HEK293T (cell line): ENCODE measurements at regions not wholly inside any gene's neighbourhood (a gene's known extent, or its start where the extent isn't known, plus 50 kb on each side); places are given as distances from the start of the nearest gene placed in this dataset.

Experiments used
- CTCF ChIA-PET: fragments of 350-600 bp; formaldehyde crosslinking; extraction: SDS; loops from one replicate; lab custom pipeline; 2021; ENCODE audit warnings: antibody characterized with exemption, inconsistent platforms; lab: Yijun Ruan, JAX
- POLR2A ChIA-PET: fragments of 350-600 bp; formaldehyde crosslinking; extraction: SDS; loops from one replicate; lab custom pipeline; 2020; ENCODE audit warnings: antibody characterized with exemption, inconsistent platforms; lab: Yijun Ruan, JAX
- DNase-seq: peaks from one replicate; pipeline ENCODE4 v3.0.0; 2012; ENCODE audit warnings: mixed read lengths; ENCODE audit errors: extremely low spot score
- ARNT ChIP-seq: fragments of 450-650 bp; IDR thresholded peaks from 2 replicates; pipeline ENCODE4 v1.6.1; 2017; ENCODE audit warnings: mild to moderate bottlenecking
- BHLHE40 ChIP-seq: fragments of 450-650 bp; IDR thresholded peaks from 2 replicates; pipeline ENCODE4 v1.6.1; 2016; ENCODE audit warnings: mild to moderate bottlenecking, moderate library complexity, borderline replicate concordance
- CTBP1 ChIP-seq: fragments of 450-650 bp; IDR thresholded peaks from 2 replicates; pipeline ENCODE4 v1.6.1; 2016; ENCODE audit warnings: borderline replicate concordance
- ELF4 ChIP-seq: fragments of 450-650 bp; IDR thresholded peaks from 2 replicates; pipeline ENCODE4 v1.6.1; 2017; ENCODE audit warnings: antibody characterized with exemption
- FOXA1 ChIP-seq: fragments of 450-650 bp; IDR thresholded peaks from 2 replicates; pipeline ENCODE4 v1.6.1; 2016; ENCODE audit warnings: mild to moderate bottlenecking
- FOXK2 ChIP-seq: fragments of 450-650 bp; IDR thresholded peaks from 2 replicates; pipeline ENCODE4 v1.6.1; 2016; ENCODE audit warnings: mild to moderate bottlenecking
- FOXM1 ChIP-seq: fragments of 450-650 bp; IDR thresholded peaks from 2 replicates; pipeline ENCODE4 v1.6.1; 2017; ENCODE audit warnings: mild to moderate bottlenecking, borderline replicate concordance
- HDGF ChIP-seq: fragments of 450-650 bp; IDR thresholded peaks from 2 replicates; pipeline ENCODE4 v1.6.1; 2017; ENCODE audit warnings: antibody characterized with exemption, borderline replicate concordance
- L3MBTL2 ChIP-seq: fragments of 450-650 bp; conservative IDR thresholded peaks from 2 replicates; pipeline ENCODE4 v1.6.1; 2016; ENCODE audit warnings: mild to moderate bottlenecking
- LEF1 ChIP-seq: fragments of 450-650 bp; IDR thresholded peaks from 2 replicates; pipeline ENCODE4 v1.6.1; 2017; ENCODE audit warnings: mild to moderate bottlenecking, borderline replicate concordance
- NFRKB ChIP-seq: fragments of 450-650 bp; IDR thresholded peaks from 2 replicates; pipeline ENCODE4 v1.6.1; 2016; ENCODE audit warnings: mild to moderate bottlenecking, moderate library complexity
- PKNOX1 ChIP-seq: fragments of 450-650 bp; IDR thresholded peaks from 2 replicates; pipeline ENCODE4 v1.6.1; 2016
- SP1 ChIP-seq: fragments of 450-650 bp; IDR thresholded peaks from 2 replicates; pipeline ENCODE4 v1.6.1; 2017
- SUZ12 ChIP-seq: fragments of 450-650 bp; IDR thresholded peaks from 2 replicates; pipeline ENCODE4 v1.6.1; 2016; ENCODE audit warnings: mild to moderate bottlenecking
- TARDBP ChIP-seq: fragments of 450-650 bp; IDR thresholded peaks from 2 replicates; pipeline ENCODE4 v1.6.1; 2016
- ZNF384 ChIP-seq: fragments of 450-650 bp; IDR thresholded peaks from 2 replicates; pipeline ENCODE4 v1.6.1; 2016

GRCh38 chr5:8522646-8523045 lies 653.7 kb downstream of the MTRR start:
- CTCF ChIA-PET = no interaction called here
- TF ChIP-seq ELF4 = no peak
- TF ChIP-seq HDGF = no peak
- no peak for DNase-seq
- POLR2A ChIA-PET = no interaction called here

- DNase-seq = no peak
- TF ChIP-seq PKNOX1 (no peak), ARNT (no peak), BHLHE40 (no peak), LEF1 (no peak), TARDBP (no peak), SUZ12 (no peak), FOXM1 (no peak), FOXA1 (no peak), NFRKB (no peak), FOXK2 (no peak)
- CTCF ChIA-PET = no interaction called here
- POLR2A ChIA-PET = no interaction called here
Measured at GRCh38 chr5:8523501-8523900, 654.6 kb downstream of the MTRR start.

- ChIA-PET CTCF (no interaction called here), POLR2A (no interaction called here)
- TF ChIP-seq HDGF (no peak), NFRKB (no peak), SP1 (no peak), PKNOX1 (no peak), LEF1 (no peak), ZNF384 (no peak), FOXK2 (no peak), ELF4 (no peak), FOXA1 (no peak), TARDBP (no peak), BHLHE40 (no peak)
- DNase-seq = no peak
Measured at GRCh38 chr5:8525819-8526218, 656.9 kb downstream of the MTRR start.

- DNase-seq = no peak
- no peak for TF ChIP-seq ARNT
- TF ChIP-seq ZNF384 = no peak
- TF ChIP-seq NFRKB = no peak
- TF ChIP-seq SP1 = no peak
- TF ChIP-seq FOXM1 = no peak
- no peak for TF ChIP-seq LEF1
- TF ChIP-seq CTBP1 = no peak
- TF ChIP-seq L3MBTL2 = no peak
- no peak for TF ChIP-seq TARDBP
- TF ChIP-seq ELF4 = no peak
- TF ChIP-seq HDGF = no peak
- CTCF ChIA-PET = no interaction called here
- POLR2A ChIA-PET = no interaction called here
Measured at GRCh38 chr5:8528106-8528505, 659.2 kb downstream of the MTRR start.

- DNase-seq = no peak
- TF ChIP-seq PKNOX1 (no peak), CTBP1 (no peak), TARDBP (no peak), BHLHE40 (no peak), SUZ12 (no peak), FOXA1 (no peak), FOXK2 (no peak), ZNF384 (no peak), ELF4 (no peak), LEF1 (no peak), HDGF (no peak), FOXM1 (no peak), NFRKB (no peak)
- CTCF ChIA-PET = no interaction called here
Measured at GRCh38 chr5:8538821-8539220, 669.9 kb downstream of the MTRR start.

GRCh38 chr5:8540317-8540716 lies 671.4 kb downstream of the MTRR start:
- ChIA-PET CTCF (no interaction called here), POLR2A (no interaction called here)
- TF ChIP-seq SUZ12 = no peak
- no peak for TF ChIP-seq NFRKB
- TF ChIP-seq ARNT = no peak
- no peak for TF ChIP-seq FOXM1
- no peak for TF ChIP-seq BHLHE40
- TF ChIP-seq L3MBTL2 = no peak
- no peak for TF ChIP-seq SP1
- no peak for TF ChIP-seq HDGF
- no peak for TF ChIP-seq CTBP1
- no peak for TF ChIP-seq FOXK2
- no peak for TF ChIP-seq PKNOX1
- no peak for TF ChIP-seq LEF1
- no peak for TF ChIP-seq TARDBP
- TF ChIP-seq FOXA1 = no peak
- no peak for TF ChIP-seq ELF4
- no peak for TF ChIP-seq ZNF384
- DNase-seq = no peak

More at GRCh38 chr5:8538821-8539220, 669.9 kb downstream of the MTRR start:
- POLR2A ChIA-PET = no interaction called here
